ENCODE measurements at regions not wholly inside any gene's neighbourhood (a gene's known extent, or its start where the extent isn't known, plus 50 kb on each side); places are given as distances from the start of the nearest gene placed in this dataset.

DNA sequence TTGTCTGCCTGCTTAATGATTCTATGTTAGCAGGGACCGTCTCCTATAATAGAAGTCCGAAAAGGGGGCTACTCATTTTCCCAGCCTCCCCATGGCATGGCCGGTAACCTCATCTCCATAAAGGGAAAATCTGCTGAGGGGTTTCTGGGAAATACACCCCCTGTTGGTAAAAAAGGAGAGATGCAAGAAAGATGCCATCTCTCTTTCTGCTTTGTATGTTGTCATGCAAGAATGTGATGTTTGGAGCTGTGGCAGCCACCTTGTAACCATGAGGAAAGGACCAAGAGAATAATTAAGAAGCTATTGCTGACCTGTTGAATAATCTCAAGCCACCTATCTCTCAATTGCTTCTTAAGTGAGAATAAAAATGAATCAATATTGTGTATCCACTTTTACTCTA, 94.8 kb upstream of the XYLT1 start:
- no peak for TF ChIP-seq CTCF (IDR thresholded peaks at IDR 0.05; ENCODE audit: insufficient read depth, low read depth, low read length)
- POLR2A ChIA-PET: interaction anchor here (0.6 kb wide), 1 partner anchor 469 kb away, joined by 3 read pairs; no protein-coding TSS in a partner anchor

GRCh38 chr16:17564856-17565255, 94.1 kb upstream of the XYLT1 start:
- H3K36me3 ChIP-seq (ENCODE audit: control insufficient read depth, insufficient read depth, low read length): no peaks in the 10 kb centered on the region
- DNase-seq (ENCODE audit: low read depth): no peak
- TF ChIP-seq CTCF (IDR thresholded peaks at IDR 0.05; ENCODE audit: insufficient read depth, low read depth, low read length): no peak
- H3K27me3 ChIP-seq (ENCODE audit: control insufficient read depth, insufficient read depth, low read length): no peaks in the 10 kb centered on the region; the same call in 1 of the 2 replicates
- no peak overlapping the region for H3K4me3 ChIP-seq (ENCODE audit: low read depth, low read length)
- ChIA-PET POLR2A (interaction anchor here (0.6 kb wide), 1 partner anchor 470 kb away, joined by 3 read pairs; no protein-coding TSS in a partner anchor), CTCF (interaction anchor here (1.0 to 1.2 kb wide), 2 partner anchors 9 to 44 kb away, joined by 3 read pairs; no protein-coding TSS in a partner anchor)

More for the DNA sequence above, 94.8 kb upstream of the XYLT1 start:
- CTCF ChIA-PET: interaction anchor here (1.2 to 2.1 kb wide), 2 partner anchors 9 to 14 kb away, joined by 3 to 9 read pairs; no protein-coding TSS in a partner anchor
- no peaks in the 10 kb centered on the region; the same call in 1 of the 2 replicates for H3K27me3 ChIP-seq (ENCODE audit: control insufficient read depth, insufficient read depth, low read length)
- no peaks in the 10 kb centered on the region for H3K36me3 ChIP-seq (ENCODE audit: control insufficient read depth, insufficient read depth, low read length)
- H3K4me3 ChIP-seq (ENCODE audit: low read depth, low read length): no peak overlapping the region
- DNase-seq (ENCODE audit: low read depth): no peak

DNA sequence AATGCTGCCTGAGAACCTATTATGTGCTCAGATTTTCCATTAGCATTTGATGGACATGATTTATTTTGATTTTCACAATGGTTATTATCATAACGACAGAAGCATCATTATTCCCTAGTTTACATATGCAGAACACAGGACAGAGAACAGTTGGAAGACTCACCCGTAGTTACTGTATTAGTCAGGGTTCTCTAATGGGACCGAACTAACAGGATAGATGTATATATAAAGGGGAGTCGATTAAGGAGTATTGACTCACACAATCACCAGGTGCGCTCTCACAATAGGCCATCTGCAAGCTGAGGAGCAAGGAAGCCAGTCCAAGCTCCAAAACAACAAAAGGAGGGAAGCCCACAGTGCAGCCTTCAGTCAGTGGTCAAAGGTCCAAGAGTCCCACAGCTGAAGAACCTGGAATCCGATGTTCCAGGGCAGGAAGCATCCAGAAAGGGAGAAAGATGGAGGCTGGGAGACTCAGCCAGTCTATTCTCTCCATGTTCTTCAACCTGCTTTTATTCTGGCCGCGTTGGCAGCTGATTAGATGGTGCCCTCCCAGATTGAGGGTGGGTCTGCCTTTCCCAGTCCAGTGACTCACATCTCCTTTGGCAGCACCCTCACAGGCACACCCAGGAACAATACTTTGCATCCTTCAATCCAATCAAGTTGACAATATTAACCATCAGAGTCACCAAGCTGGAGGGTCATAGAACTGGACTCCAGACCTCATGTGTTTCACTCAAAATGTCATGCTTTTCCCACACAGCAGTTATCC, 92.7 kb upstream of the XYLT1 start:
- no peak for TF ChIP-seq CTCF (IDR thresholded peaks at IDR 0.05; ENCODE audit: insufficient read depth, low read depth, low read length)
- no peaks in the 10 kb centered on the region for H3K36me3 ChIP-seq (ENCODE audit: control insufficient read depth, insufficient read depth, low read length)
- CTCF ChIA-PET: no interaction called here
- H3K27me3 ChIP-seq (ENCODE audit: control insufficient read depth, insufficient read depth, low read length): no peaks in the 10 kb centered on the region; the same call in 1 of the 2 replicates
- DNase-seq (ENCODE audit: low read depth): no peak
- POLR2A ChIA-PET: no interaction called here
- no peak overlapping the region for H3K4me3 ChIP-seq (ENCODE audit: low read depth, low read length)

DNA sequence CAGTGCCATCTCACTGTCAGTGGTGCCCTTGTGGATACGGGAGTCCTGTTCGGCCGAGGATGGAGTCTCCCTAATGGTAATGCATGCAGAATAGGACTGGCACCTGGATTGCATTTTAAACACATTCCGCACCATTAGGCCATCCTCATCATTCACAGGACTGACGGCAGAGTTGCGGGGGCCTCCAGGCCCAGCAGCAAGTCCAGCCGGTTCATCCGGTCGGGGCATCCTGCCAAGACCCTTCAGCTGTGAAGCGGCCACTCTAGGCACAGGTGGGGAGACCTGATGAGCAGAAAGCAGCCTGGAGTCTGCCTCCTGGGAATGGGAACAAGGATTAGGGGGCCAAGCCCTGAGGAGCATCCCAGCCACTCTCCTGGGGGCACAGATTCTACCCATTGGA, 90.3 kb upstream of the XYLT1 start:
- DNase-seq (ENCODE audit: low read depth): no peak
- Histone ChIP-seq H3K27me3 (ENCODE audit: control insufficient read depth, insufficient read depth, low read length) (no peaks in the 10 kb centered on the region; the same call in 1 of the 2 replicates), H3K36me3 (ENCODE audit: control insufficient read depth, insufficient read depth, low read length) (no peaks in the 10 kb centered on the region), H3K4me3 (ENCODE audit: low read depth, low read length) (no peak overlapping the region)
- POLR2A ChIA-PET: no interaction called here
- no peak for TF ChIP-seq CTCF (IDR thresholded peaks at IDR 0.05; ENCODE audit: insufficient read depth, low read depth, low read length)
- CTCF ChIA-PET: interaction anchor here (2.5 kb wide), 1 partner anchor 18 kb away, joined by 9 read pairs; no protein-coding TSS in a partner anchor

DNA sequence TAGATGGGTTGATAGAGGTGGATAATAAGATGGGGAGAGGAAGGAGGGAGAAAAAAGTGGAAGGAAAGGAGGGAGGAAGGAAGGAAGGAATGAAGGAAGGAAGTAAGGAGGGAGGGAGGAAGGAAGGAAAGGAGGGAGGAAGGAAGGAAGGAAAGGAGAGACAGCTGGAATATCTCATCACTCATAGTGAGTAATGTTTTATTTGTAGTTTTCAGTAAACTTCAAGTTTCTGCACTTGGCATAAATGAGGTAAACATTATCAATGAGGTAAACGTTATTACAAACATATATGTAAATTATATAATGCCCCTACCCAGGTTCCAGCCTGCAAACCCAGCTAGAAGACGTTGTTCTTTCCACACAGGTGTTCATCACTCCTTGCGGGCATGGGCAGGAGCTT, 89.8 kb upstream of the XYLT1 start:
- POLR2A ChIA-PET: no interaction called here
- Histone ChIP-seq H3K4me3 (ENCODE audit: low read depth, low read length) (no peak overlapping the region), H3K36me3 (ENCODE audit: control insufficient read depth, insufficient read depth, low read length) (no peaks in the 10 kb centered on the region), H3K27me3 (ENCODE audit: control insufficient read depth, insufficient read depth, low read length) (no peaks in the 10 kb centered on the region; the same call in 1 of the 2 replicates)
- TF ChIP-seq CTCF (IDR thresholded peaks at IDR 0.05; ENCODE audit: insufficient read depth, low read depth, low read length): no peak
- CTCF ChIA-PET: interaction anchor here (2.5 kb wide), 1 partner anchor 19 kb away, joined by 9 read pairs; no protein-coding TSS in a partner anchor
- DNase-seq (ENCODE audit: low read depth): no peak
